Breast epithelium (tissue), 3 donors: ENCODE measurements at regions not wholly inside any gene's neighbourhood (a gene's known extent, or its start where the extent isn't known, plus 50 kb on each side); places are given as distances from the start of the nearest gene placed in this dataset.

Source experiments
- CTCF ChIP-seq, 3 donors: fragments of 450-650 bp; IDR thresholded peaks; one replicate each; pipeline ENCODE4 v1.5.1; 2016 to 2017; ENCODE audit warnings: antibody characterized with exemption in 3 of 3, mild to moderate bottlenecking in 3 of 3, moderate library complexity in 3 of 3
- POLR2A ChIP-seq: fragments of 450-650 bp; IDR thresholded peaks from one replicate; pipeline ENCODE4 v1.6.1; 2016; ENCODE audit warnings: antibody characterized with exemption, mild to moderate bottlenecking, moderate library complexity

- TF ChIP-seq CTCF (IDR thresholded peaks at IDR 0.05) (no peak), POLR2A (no peak)
These were observed 271.3 kb downstream of the ABHD5 start for GRCh38 chr3:43962043-43962442.
